Activated CD8-positive, alpha-beta memory T cell treated with anti-CD3 and anti-CD28 coated beads, Interleukin-2, amount 50 U/mL, for 24 hours (primary cell): ENCODE measurements at regions not wholly inside any gene's neighbourhood (a gene's known extent, or its start where the extent isn't known, plus 50 kb on each side); places are given as distances from the start of the nearest gene placed in this dataset.
A peak's percentile ranks its signal among the peaks of the same experiment; 100 is the strongest.

ENCODE experiments used
- DNase-seq: peaks from one replicate; pipeline ENCODE4 v3.0.0-alpha.2; 2020; ENCODE audit errors: extremely low read depth

DNA sequence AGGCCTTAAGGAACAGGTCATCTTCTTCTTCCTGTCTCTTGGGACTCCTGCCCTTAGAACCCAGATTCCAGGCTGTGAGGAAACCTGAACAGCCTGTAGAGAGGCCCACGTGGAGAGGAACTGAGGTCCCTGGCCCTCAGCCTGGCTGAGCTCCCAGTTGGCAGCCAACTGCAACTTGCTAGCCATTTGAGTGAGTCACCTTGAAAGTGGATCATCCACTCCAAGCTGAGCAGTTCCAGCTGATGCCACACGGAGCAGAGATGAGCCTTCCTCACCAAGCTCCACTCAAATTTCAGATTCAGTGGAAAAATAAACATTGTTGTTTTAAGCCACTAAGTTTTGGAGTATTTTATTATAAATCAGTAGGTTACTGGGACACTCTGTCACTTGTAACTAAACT is 392.5 kb downstream of the BCOR start:
- no peak for DNase-seq

DNA sequence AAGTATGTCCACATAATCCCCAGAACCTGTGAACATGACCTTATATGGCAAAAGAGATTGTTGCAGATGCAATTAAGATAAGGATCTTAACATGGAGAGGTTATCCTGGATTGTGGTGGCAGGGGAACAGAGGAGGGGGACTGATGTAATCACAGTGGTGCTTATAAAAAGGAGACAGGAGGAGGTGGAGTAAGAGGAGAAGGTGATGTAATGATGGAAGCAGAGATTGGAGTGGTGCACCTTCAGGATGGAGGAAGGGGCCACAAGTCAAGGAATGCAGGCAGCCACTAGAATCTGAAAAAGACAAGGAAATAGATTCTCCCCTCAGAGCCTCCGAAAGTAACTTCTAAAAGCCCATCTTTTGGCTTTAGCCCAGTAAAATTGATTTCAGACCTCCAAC is 388.4 kb downstream of the BCOR start:
- DNase-seq = no peak

DNA sequence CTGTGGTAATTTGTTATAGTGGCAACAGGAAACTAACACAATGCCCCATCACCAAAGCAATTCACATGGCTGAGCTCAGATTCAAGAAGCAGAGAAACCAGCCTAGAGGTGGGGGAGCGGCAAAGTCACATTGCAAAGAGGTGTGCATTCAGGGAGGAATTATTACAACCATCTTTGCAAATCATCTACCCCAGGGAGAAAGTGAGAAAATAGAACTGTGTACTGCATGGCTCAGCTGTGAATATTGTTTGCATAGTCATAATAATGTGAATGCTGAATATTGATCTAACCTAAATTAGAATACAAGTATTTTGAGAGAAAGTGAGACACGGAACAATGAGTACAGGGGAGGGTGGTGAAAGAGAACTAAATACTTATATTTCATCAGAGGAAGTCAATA is 387.9 kb downstream of the BCOR start:
- DNase-seq = no peak

DNA sequence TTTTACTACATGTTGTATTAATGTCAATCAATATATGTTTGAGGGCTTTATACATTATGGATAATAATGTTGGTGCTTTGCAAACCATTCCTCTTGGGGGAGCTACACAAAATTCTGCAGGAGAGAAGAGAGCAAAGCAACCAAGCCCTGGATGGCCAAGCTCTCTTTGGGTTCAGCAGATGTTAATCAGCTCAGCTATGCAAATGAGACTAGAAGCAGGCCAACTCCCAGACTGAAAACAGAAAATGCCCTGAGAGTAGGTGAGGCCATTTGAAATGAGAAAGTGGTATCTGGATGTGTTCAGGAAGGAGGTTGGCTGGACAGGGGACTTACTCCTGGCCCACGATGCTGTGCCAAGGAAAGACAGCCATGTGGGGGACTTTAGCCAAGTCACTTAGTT is 387.0 kb downstream of the BCOR start:
- no peak for DNase-seq

DNA sequence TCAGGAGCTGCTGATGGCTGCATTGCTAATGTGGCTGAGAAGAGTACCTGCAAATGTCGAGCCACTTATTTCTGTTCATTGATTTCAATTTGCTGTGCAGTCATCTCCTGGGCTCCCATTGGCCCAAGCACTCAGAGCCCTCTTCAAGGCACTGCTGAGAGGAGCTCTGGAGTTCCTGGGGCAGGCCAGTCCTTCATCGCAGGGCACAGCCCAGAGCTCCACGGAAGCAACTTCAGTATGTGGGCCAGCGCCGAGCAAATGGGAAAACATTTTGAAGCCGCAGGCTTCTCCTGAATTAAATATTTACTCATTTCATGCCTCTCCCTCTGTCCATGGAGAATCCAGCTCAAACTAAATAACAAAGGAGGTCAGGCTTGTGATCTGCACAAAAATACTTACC is 383.3 kb downstream of the BCOR start:
- no peak for DNase-seq

DNA sequence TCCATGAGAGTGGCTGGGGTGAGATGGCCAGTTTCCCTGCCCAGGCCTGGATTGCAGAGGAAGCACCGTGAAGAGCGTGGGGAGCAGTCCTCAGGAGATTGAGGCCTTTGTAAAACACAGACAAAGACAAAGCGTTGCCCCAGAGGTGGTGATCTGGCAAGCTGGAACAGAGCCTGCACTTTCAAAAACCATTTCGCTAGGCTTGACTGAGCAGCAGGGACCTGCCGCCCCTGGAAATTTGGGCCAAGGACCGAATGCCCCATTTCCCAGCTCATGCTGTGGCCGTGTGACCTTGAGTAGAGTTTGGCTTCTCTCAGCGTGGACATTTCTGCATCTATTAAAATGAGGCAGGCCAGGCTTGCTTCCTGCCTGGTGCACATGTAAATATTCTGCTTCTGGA is 381.4 kb downstream of the BCOR start:
- DNase-seq = no peak

DNA sequence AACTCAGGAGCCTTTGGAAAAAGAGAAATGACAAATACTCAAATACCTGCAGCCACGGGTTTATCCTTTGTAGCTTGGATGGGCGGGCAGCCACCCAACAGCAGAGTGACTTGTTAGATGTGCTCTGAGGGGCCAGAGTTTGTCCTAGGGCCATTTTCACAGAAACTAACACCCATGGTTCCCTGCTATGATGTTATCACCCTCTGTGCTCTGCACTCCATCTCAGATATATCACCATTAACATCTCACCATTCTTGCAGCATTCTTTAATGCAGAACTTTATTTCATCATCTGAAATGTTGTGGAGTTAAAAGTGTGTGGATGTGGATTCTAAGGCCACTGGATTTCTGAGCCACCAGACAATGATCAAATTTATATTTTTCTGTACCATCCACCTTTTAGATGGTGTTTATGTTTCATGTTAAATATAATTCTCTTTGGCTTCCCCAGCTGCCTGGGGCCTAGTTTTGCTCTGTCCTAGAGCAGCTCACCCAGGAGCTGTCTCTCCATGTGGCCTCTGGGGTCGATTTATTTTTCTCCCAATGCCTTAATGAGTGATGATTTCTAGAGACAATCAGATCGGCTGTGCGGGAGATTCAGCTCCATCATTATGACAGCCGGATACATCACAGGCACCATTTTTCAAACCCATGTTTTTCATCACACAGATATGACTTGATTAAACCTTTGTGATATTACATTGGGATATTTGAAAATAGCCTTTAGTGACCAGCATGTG is 380.8 kb downstream of the BCOR start:
- DNase-seq = no peak

DNA sequence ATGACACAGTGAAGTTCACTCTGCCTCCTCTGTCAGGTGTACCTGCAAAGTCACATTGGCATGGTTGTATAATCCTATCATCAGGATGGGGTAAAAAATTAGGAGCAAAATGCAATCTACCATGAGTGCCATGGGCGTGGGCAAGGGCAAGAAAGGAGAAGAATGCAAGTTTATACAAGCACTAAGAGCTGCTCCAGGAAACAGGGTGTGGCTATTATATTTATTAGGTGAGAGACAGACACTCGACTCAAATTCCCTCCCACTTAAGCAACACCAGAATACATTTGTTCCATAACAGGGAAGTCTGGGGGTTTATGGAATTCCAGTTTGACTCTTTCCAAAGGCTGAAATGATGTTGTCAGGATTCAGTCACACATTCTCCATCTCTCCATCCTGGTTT is 378.8 kb downstream of the BCOR start:
- DNase-seq = no peak

DNA sequence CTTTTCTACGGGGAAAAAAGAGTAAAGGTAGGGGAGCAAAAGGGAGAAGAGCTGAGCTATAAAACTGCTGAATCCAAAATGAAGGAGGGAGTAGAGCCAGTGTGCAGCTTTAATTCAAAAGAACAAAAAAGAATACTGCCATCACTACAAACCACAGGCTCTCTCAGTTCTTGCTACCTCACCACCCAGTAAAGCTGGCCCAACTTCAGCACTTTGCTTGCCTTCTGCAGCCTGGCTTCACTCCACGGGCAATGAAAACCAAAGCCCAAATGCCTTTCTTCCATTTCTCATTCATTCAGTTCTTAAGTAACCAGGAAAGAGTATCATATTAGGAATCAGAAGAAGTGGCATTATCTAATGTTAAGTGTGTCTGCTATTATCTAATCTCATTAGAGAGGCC is 376.8 kb downstream of the BCOR start:
- DNase-seq = no peak

DNA sequence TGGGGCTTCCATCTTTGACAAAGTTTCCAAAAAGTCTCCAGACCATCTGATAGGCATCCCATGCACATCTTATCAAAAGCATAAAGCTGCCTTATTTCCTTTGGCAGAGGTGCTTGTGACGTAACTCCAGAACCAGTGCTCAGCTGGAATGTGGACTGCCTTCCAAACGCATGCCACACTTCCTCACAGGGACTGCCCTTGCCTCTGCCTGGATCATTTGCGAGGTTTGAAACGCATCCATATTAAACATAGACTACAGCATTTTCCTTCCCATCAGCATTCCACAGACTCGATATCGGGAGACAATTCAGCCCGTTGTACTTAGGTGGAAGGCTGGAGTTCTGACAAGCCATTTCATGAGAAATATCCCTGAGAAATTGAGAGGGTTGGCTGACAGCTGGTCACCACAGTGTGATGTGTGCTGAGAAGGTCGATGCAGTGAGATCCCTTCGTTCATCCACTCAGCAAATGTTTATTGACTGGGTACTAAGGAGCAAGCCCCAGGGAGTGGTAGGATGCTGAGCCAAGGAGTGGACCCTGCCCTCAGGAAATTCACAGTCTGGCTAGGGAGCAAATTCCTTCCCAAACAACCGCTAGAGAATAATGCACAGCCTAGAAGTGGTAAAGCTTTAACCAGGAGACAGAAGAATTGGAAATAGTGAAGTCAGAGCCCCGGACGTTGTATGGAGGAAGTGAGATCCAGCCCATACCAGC is 376.0 kb downstream of the BCOR start:
- no peak for DNase-seq

DNA sequence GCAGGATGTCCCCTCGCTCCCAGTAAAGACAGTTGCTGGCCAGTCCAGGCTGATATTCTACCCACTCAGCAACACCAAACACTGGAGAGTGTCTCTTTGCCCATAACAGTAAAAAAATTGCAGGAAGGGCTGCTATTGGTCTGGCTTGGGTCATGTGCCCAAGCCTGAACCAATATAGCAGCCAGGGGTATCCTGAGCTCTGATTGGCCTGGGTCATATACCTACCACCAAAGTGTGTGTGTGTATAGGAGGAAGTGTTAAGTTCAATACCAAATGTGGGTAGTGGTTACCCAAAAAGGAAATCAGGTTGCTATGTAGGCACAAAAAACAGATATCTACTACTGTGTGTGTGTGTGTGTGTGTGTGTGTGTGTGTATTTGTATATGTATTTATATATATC is 373.2 kb downstream of the BCOR start:
- no peak for DNase-seq

DNA sequence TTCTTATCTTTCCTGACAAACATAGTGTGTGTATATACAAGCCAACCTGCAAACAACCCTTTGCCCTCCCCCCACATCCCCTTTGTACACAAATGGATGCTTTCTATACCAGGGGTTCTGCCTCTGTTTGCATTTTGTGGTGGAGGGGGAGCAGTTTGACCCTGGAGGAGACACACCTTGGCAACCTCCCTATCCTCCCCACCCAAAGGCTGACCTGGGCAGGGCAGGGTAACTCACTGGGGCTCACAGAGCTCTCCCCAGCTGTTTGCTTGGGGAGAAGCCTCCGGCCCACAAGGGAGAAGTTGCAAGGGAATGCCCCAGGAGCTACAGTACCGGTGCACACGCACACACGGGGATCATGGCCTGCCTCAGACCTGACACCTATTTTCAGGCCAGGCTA is 372.6 kb downstream of the BCOR start:
- DNase-seq = no peak

DNA sequence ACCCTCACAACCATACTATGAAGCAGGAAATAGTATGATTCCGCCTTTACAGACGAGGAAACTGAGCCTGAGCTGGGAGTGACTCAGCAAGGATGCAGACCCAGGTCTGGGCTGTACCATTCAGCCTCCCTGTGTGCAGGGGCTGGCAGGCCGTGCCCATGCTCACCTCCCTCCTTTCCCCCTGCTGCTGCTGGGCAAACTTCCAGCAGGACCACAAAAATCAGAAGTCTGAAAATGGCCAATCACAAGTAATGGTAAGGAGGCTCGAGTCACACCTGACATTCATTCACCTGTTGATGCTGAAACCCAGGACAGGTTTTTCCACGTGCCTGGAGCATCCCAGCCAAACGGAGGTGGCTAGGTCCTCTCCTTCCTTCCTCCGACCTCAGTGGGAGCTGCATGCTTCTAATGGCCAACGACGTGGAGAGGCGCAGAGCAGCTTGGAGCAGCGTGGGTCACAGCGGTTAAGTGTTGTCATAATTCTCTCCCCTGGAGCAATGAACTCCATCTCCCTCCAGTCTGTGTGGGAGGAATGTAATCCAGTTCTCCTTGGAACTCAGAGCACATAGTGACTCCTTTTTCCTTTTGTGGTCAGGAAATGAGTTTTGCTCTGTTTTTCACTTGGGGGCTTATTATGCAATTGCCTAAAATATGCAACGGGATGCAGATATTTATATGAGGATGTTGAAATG is 371.7 kb downstream of the BCOR start:
- no peak for DNase-seq

DNA sequence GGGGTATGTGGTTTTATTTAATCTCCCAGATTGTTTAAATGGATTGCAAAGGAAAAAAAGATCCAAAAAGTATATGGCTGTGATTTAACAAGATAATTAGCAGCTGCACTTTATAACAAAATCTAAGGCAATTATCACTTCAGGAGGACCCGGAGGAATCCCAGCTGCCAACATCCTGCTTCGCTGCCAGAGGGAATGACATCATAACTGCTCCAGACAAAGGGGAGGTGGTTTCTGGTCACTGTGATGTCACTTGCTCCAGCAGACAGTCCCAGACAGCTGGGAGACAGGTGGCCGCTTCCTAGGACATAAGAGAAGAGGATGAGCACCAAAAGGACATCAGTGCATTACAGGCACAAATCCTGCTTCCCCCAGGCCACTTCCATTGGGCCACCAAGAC is 371.0 kb downstream of the BCOR start:
- no peak for DNase-seq

DNA sequence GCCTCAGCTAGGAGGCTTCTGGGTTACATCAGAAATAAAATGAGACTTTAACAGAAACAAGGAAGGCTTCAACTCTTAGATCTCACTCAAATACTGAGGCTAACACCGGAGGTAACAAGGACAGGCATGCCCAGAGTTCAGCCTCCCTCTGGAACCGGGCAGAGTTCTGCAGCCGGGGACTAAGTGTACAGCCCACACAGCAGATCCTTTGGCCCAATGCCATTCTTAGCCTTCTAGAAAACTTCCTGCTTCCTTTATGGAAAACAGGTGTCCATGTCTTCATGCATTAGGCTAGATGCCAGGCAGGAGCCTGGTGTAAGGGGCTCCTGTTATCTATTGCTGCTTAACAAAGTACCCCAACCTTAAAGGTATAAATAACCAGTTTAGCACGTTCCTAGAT is 369.7 kb downstream of the BCOR start:
- DNase-seq = no peak

DNA sequence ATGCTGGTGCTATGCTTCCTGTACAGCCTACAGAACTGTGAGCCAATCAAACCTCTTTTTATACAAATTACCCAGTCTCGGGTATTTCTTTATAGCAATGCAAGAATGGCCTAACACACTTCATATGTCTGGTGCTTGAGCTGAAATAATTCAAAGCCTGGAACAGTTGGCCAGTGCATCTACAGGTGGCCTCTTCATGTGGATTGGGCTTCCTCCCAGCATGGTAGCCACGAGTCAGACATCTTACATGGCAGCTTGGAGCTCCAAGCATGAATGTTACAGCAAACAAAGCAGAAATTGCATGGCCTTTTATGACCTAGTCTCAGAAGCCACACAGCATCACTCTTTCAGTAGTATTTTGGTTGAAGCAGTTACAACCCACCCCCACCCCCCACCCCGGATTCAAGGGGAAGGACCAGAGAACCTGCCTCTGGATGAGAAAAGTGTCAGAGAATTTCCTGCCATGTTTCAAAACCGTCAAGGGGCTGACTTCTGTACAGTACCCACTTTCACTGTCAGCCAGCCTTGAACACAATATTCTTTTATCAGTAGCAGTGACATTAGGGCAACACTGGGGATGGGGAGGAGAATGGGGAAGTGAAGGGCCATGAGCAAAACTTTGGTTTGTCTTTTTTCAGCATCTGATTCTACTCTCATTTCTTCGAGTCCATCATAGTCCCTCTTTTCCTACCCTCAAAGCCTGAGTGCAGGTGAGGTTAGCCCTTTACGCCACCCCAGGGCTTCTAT is 368.7 kb downstream of the BCOR start:
- no peak for DNase-seq

DNA sequence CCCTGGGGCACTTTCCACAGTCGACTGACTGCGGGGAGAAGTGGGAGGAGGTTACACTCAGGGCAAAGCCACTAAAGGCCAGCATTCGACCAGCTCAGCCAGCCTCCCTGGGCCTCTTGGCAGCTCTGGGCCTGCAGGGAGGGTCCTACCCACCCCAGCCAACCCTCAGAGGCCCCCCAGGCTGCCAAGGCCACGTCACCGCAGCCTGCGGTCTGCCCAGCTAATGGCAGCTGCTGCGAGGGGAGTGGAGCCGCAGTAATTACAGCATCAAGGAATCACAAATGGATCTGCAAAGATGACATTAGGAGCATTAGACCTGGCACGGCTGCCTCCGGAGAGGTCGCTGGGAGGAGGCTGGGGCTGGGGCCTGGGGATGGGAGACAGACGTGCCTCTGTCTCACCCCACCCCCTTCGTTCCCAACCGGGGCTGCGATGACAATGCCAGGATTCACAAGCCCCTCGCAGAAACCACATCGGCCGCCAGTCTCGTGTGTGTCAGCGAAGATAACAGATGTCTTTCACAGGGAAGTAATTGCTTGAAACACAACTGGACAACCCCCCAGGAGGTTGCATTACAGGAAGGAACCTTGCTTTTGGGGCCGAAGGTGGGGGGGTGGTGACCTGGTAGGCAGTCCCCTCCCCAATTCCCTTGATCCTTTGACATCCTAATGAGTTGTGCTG is 367.6 kb downstream of the BCOR start:
- no peak for DNase-seq

DNA sequence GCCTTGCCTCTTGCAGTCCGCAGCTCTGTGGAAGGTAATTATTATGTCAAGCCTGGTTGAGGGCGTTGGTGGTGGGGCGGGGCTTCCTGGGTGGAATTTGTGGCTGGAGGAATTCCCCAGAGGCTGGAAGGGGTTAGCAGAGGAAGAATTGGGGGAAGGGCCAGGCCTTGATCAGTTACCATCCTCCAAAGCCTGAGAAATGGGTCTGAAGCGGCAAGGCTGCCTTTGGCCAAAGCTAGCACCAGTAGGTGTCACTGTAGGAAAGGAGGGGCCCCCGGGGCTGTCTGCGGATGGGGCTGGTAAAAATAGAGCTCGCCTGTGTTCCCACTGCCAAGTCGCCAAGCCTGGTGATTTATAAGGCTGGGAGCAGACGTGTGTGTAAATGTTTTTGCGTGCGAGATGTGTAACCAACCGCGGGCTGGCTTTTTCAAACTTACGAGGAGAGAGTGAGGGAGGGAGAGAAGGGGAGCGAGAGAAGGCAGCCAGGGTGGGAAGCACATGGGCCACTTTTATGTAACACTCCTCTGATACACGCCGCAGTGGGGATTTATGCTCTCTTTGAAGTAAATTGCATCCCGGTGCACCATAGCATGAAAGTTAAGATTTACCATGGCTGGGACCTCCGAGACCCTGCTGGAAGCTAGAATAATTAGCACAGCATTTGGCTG is 367.0 kb downstream of the BCOR start:
- peak; percentile 5 for DNase-seq

DNA sequence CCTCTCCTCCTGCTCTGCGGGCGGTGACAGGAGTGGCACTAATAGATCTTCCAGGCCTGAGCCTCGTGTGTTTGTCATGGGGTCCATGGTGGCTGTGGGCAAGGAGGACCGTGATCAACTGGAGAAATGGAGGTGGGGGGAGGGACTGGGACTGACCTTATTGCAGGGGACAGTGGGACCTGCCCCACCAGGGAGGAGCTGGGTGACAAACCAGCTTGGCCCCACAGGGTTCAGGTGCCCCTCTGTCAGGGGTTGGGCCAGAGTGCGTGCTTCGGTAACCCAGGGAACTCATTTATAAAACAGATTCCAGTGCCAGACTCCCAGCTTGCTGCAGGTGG is 366.5 kb downstream of the BCOR start:
- no peak for DNase-seq

DNA sequence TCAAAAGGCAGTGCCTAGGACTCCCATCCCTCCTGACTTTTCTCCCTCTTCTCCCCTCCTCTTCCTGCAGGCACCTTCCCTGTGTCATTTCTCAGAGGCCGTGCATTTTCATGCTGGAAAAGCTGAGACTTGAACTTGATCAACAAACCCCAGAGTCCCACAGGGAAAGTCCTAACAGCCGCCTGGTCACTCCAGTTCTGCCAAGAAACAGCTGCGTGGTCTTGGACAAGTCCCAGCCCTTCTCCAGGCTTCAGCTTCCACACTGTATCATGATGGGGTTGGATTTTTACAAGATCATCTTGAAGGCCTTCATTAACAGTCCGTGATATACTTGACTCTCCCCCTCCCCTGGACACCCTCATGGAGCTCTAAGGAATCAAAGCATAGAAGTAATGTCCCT is 366.0 kb downstream of the BCOR start:
- no peak for DNase-seq

DNA sequence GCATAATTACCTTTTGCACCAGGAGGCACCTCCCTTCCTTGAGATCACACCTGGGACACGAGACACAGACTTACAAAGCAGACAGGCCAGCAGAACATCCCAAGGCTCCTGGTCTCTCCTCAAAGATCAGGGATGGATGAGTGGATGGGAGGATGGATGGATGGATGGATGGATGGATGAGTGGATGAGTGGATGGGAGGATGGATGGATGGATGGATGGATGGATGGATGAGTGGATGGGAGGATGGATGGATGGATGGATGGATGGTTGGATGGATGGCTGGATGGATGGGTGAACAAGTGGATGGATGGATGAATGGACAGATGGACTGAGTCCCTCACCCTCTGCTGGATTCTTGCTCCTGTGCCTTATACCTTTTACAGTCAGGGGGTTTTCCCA is 364.0 kb downstream of the BCOR start:
- DNase-seq = no peak
